Erythroblast (primary cell): ENCODE measurements at regions not wholly inside any gene's neighbourhood (a gene's known extent, or its start where the extent isn't known, plus 50 kb on each side); places are given as distances from the start of the nearest gene placed in this dataset.

Experiments
- GATA1 ChIP-seq: IDR thresholded peaks from 2 replicates; pipeline ENCODE4 v1.6.1; 2011; ENCODE audit warnings: low read depth, mild to moderate bottlenecking, control low read depth, low read length, moderate library complexity
- POLR2A ChIP-seq: IDR thresholded peaks from 2 replicates; pipeline ENCODE4 v1.6.1; 2011; ENCODE audit warnings: mild to moderate bottlenecking, low read length

DNA sequence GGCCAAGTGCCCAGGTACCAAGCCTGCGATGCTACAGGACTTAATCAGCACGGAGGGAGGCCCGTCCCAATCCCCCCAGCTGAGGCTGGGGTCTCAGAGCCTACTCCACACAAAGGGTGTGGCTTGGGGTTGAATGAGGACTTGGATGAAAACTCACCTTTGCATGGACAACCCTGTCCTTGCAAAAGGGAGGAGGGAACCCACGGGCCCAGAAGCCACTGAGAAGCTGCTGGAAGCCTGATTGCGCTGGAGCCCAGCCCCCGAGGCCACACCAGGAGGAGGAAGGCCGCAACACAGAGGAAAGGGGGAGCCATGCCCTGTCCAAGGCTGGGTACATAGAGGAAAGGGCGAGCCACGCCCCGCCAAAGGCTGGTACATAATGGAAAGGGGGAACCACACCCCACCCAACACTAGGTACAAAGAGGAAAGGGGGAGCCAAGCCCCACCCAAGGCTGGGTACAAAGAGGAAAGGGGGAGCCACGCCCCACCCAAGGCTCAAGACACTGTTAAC is 158.8 kb downstream of the DLL1 start:
- TF ChIP-seq POLR2A: no peak
- no peak for TF ChIP-seq GATA1
